GM12878 (cell line): ENCODE measurements at regions not wholly inside any gene's neighbourhood (a gene's known extent, or its start where the extent isn't known, plus 50 kb on each side); places are given as distances from the start of the nearest gene placed in this dataset.

Experiments used
- ATAC-seq: fragments of 200-7000 bp; cut with Tn5 transposase; 3 replicates; pipeline ENCODE4 v1.9.1; 2020; ENCODE audit warnings: mild to moderate bottlenecking, moderate library complexity
- BruUV-seq: library from RNA; stranded (reverse); fragments of 400-500 nt; replicated peaks from 2 replicates; lab custom pipeline; 2021; lab: Mats Ljungman, UMichigan
- CTCF ChIA-PET: fragments of 300-600 bp; sonication (Branson Sonifier 250); formaldehyde crosslinking; extraction: SDS; loops from one replicate; lab custom pipeline; 2021; ENCODE audit warnings: inconsistent platforms; lab: Yijun Ruan, JAX
- POLR2A ChIA-PET: fragments of 350-600 bp; formaldehyde crosslinking; extraction: SDS; loops from one replicate; lab custom pipeline; 2021; ENCODE audit warnings: inconsistent platforms; lab: Charles Lee
- RAD21 ChIA-PET: fragments of 300-600 bp; sonication (Branson Sonifier 250); formaldehyde crosslinking; loops from one replicate; lab custom pipeline; 2023; ENCODE audit warnings: antibody characterized with exemption; ENCODE audit not compliant: unreplicated experiment; lab: Charles Lee
- SMC1A ChIA-PET: fragments of 300-600 bp; sonication (Branson Sonifier 250); formaldehyde crosslinking; loops from one replicate; lab custom pipeline; 2023; ENCODE audit not compliant: unreplicated experiment, uncharacterized antibody; lab: Charles Lee
- DNase-seq: peaks from one replicate; pipeline ENCODE4 v3.0.0-alpha.2; 2011; ENCODE audit warnings: low read depth, low spot score
- FAIRE-seq: peaks from 3 replicates; lab custom pipeline; 2011; peaks lifted over from hg19 to GRCh38; lab: Jason Lieb, UNC
- H2AFZ ChIP-seq: 2 replicates; pipeline ENCODE4 v1.6.0; 2011; ENCODE audit warnings: low read depth, low read length, control low read depth; ENCODE audit not compliant: control insufficient read depth
- H3K27ac ChIP-seq: 2 replicates; pipeline ENCODE4 v1.5.1; 2011; ENCODE audit warnings: control low read depth; ENCODE audit not compliant: control insufficient read depth, insufficient read depth
- H3K27me3 ChIP-seq, 2 experiments: replicated peaks in 1 of 2; 2 replicates each; pipeline versions ENCODE4 v1.6.0 to v1.6.1; 2011; ENCODE audit warnings: low read length in 1 of 2; ENCODE audit not compliant: control insufficient read depth in 2 of 2, insufficient read depth in 2 of 2
- H3K36me3 ChIP-seq, 2 experiments: 2 replicates each; pipeline ENCODE4 v1.5.1; 2011; ENCODE audit warnings: low read length in 1 of 2; ENCODE audit not compliant: control insufficient read depth in 2 of 2, insufficient read depth in 2 of 2
- H3K4me1 ChIP-seq: 2 replicates; pipeline ENCODE4 v1.6.1; 2011; ENCODE audit warnings: mild to moderate bottlenecking, low read length, moderate library complexity, mixed read lengths; ENCODE audit not compliant: control insufficient read depth, insufficient read depth
- H3K4me2 ChIP-seq: 2 replicates; pipeline ENCODE4 v1.6.0; 2011; ENCODE audit warnings: control low read depth; ENCODE audit not compliant: control insufficient read depth, insufficient read depth
- H3K4me3 ChIP-seq: fragments of 200-600 bp; sonication (generic); 2 replicates; pipeline ENCODE4 v1.5.1; 2016
- H3K79me2 ChIP-seq: 2 replicates; pipeline ENCODE4 v1.6.0; 2011; ENCODE audit warnings: low read length; ENCODE audit not compliant: control insufficient read depth, insufficient read depth
- H3K9ac ChIP-seq: 2 replicates; pipeline ENCODE4 v1.8.0; 2011; ENCODE audit warnings: low read length, control low read depth, mixed read lengths; ENCODE audit not compliant: control insufficient read depth, insufficient read depth
- H3K9me3 ChIP-seq: replicated peaks from 3 replicates; pipeline ENCODE4 v1.5.1; 2011; ENCODE audit warnings: mild to moderate bottlenecking, low read length; ENCODE audit not compliant: control insufficient read depth, insufficient read depth
- H4K20me1 ChIP-seq: 2 replicates; pipeline ENCODE4 v1.6.0; 2011; ENCODE audit not compliant: control insufficient read depth, insufficient read depth
- BCL11A ChIP-seq: IDR thresholded peaks from 2 replicates; pipeline ENCODE4 v1.6.1; 2011; ENCODE audit warnings: low read depth, low read length
- BHLHE40 ChIP-seq, 2 experiments: fragments of 450-650 bp in 1 of 2; IDR thresholded peaks; 2 replicates each; pipeline ENCODE4 v1.6.1; 2011 to 2017; ENCODE audit warnings: low read depth in 2 of 2, borderline replicate concordance in 1 of 2, improper control_type of control experiment in 1 of 2, low read length in 1 of 2, mild to moderate bottlenecking in 1 of 2
- CEBPZ ChIP-seq: fragments of 150-350 bp; IDR thresholded peaks from 2 replicates; pipeline ENCODE4 v1.6.1; 2016; ENCODE audit warnings: low read depth, low read length
- KLF5 ChIP-seq: fragments of 450-650 bp; IDR thresholded peaks from 2 replicates; pipeline ENCODE4 v1.6.1; 2014; ENCODE audit warnings: mild to moderate bottlenecking; ENCODE audit not compliant: partially characterized antibody
- NFXL1 ChIP-seq: fragments of 450-650 bp; IDR thresholded peaks from 2 replicates; pipeline ENCODE4 v1.6.1; 2017; ENCODE audit warnings: antibody characterized with exemption, mild to moderate bottlenecking, borderline replicate concordance
- WGBS: methylation state at CpG from one replicate; pipeline ENCODE4 v1.1.6; 2016; ENCODE audit warnings: low lambda C conversion rate; ENCODE audit not compliant: insufficient replicate concordance, insufficient coverage; ENCODE audit errors: missing lambda C conversion rate; 5-methylcytosine and 5-hydroxymethylcytosine counted together
- in situ Hi-C: fragments of 300-500 bp; cut with MboI; formaldehyde crosslinking; loops from 9 replicates; pipeline ENCODE4 v1.14.3; 2018; ENCODE audit warnings: mixed read lengths
- intact Hi-C: fragments of 100-400 bp; cut with micrococcal nuclease; formaldehyde crosslinking; loops from one replicate; pipeline ENCODE4 v1.14.2; 2022; ENCODE audit not compliant: unreplicated experiment

- no peaks in the 10 kb centered on the region for H3K36me3 ChIP-seq
- FAIRE-seq (no peak), DNase-seq (no peak), ATAC-seq (no peak)
- no peak overlapping the region for H3K4me2 ChIP-seq
- SMC1A ChIA-PET: no interaction called here
- H3K27me3 ChIP-seq: no peaks in the 10 kb centered on the region
- TF ChIP-seq CEBPZ (no peak), BCL11A (no peak), NFXL1 (no peak), KLF5 (no peak)
- in situ Hi-C loops (no loop called here), intact Hi-C loops (no loop called here)
- no peak overlapping the region for H2AFZ ChIP-seq
- POLR2A ChIA-PET: no interaction called here
- H3K4me1 ChIP-seq: no peaks in the 10 kb centered on the region
- H4K20me1 ChIP-seq: no peaks in the 10 kb centered on the region
- 5% methylated on average over 2 of the region's 2 CpGs for WGBS
- RAD21 ChIA-PET: no interaction called here
- H3K27ac ChIP-seq: no peak overlapping the region
- CTCF ChIA-PET: no interaction called here
- BruUV-seq: no TSS peak
- H3K4me3 ChIP-seq: no peak overlapping the region
- no peak overlapping the region for H3K9ac ChIP-seq
- no peaks in the 10 kb centered on the region for H3K9me3 ChIP-seq
- no peaks in the 10 kb centered on the region for H3K79me2 ChIP-seq
Observed at GRCh38 chr10:120387326-120387725, 69.7 kb upstream of the PLPP4 start.

- ChIA-PET POLR2A (no interaction called here), SMC1A (no interaction called here), CTCF (no interaction called here), RAD21 (no interaction called here)
- in situ Hi-C loops: no loop called here
- H4K20me1 ChIP-seq: no peaks in the 10 kb centered on the region
- no peak overlapping the region for H3K4me2 ChIP-seq
- no peak overlapping the region for H2AFZ ChIP-seq
- H3K36me3 ChIP-seq: no peaks in the 10 kb centered on the region
- no peaks in the 10 kb centered on the region for H3K9me3 ChIP-seq
- no TSS peak for BruUV-seq
- H3K4me1 ChIP-seq: no peaks in the 10 kb centered on the region
- 20% methylated on average over 4 of the region's 4 CpGs for WGBS
- intact Hi-C loops: no loop called here
- H3K27me3 ChIP-seq: no peaks in the 10 kb centered on the region
- H3K9ac ChIP-seq: no peak overlapping the region
- DNase-seq (no peak), ATAC-seq (no peak), FAIRE-seq (no peak)
- no peak overlapping the region for H3K27ac ChIP-seq
- no peak for TF ChIP-seq KLF5
- TF ChIP-seq BHLHE40 (IDR thresholded peaks at IDR 0.05; ENCODE audit: borderline replicate concordance in 1 of 2, low read depth in 2 of 2, low read length in 1 of 2): no peak
- H3K4me3 ChIP-seq: no peak overlapping the region
- H3K79me2 ChIP-seq: no peaks in the 10 kb centered on the region
Observed at GRCh38 chr10:120392245-120392644, 64.8 kb upstream of the PLPP4 start.
